ENCODE measurements at regions not wholly inside any gene's neighbourhood (a gene's known extent, or its start where the extent isn't known, plus 50 kb on each side); places are given as distances from the start of the nearest gene placed in this dataset.

- H3K23ac ChIP-seq (ENCODE audit: insufficient read length, low read depth, low read length), result no peak overlapping the region
- H2BK5ac ChIP-seq (ENCODE audit: insufficient read length, low read length), result no peak overlapping the region
- no peak overlapping the region for H3K4ac ChIP-seq (ENCODE audit: low read depth, low read length)
- no peaks in the 10 kb centered on the region for H3K79me2 ChIP-seq (ENCODE audit: insufficient read depth, low read length)
- no peak overlapping the region for H4K8ac ChIP-seq (replicated peaks; ENCODE audit: insufficient read length, low read depth, low read length)
- H2BK120ac ChIP-seq (ENCODE audit: low read depth, low read length, poor library complexity, severe bottlenecking), result no peak overlapping the region
- no peak for DNase-seq
- H3K27me3 Mint-ChIP-seq (ENCODE audit: low read depth), result peaks cover 2% of the 10 kb centered on the region
- H2BK15ac ChIP-seq (ENCODE audit: low read depth, low read length), result no peak overlapping the region
- no peaks in the 10 kb centered on the region for H3K4me1 ChIP-seq (ENCODE audit: insufficient read depth, low read length)
- no peaks in the 10 kb centered on the region for H3K27me3 ChIP-seq (ENCODE audit: insufficient read depth, low read length)
- H3K56ac ChIP-seq (ENCODE audit: insufficient read length, low read depth, low read length), result no peak overlapping the region
- H3K36me3 Mint-ChIP-seq (ENCODE audit: insufficient read depth in 1 of 3, low read depth in 3 of 3), result no peaks in the 10 kb centered on the region
- H3K9me3 Mint-ChIP-seq, result no peaks in the 10 kb centered on the region
- H3K4me2 ChIP-seq (ENCODE audit: insufficient read depth, insufficient read length, low read length), result no peak overlapping the region
- H3K9ac ChIP-seq (ENCODE audit: extremely low read depth, insufficient read length, low read length), result no peak overlapping the region
- H4K91ac ChIP-seq (ENCODE audit: insufficient read length, low read depth, low read length), result no peak overlapping the region
- 0 out of 4 replicates have a peak, but pooled peaks cover 0 to 3% of the 10 kb centered on the region in 2 experiments for H3K4me1 Mint-ChIP-seq
- no peak overlapping the region for H3K27ac ChIP-seq (ENCODE audit: insufficient read length, low read depth, low read length)
- no peaks in the 10 kb centered on the region for H3K23me2 ChIP-seq (ENCODE audit: insufficient read length, low read depth, low read length, poor library complexity, severe bottlenecking)
- no CpG with 5 or more reads among the region's 16 CpGs for WGBS (ENCODE audit: extremely low coverage, insufficient read length, low lambda C conversion rate)
- no peak overlapping the region for H3K27ac Mint-ChIP-seq
- no peak overlapping the region for H3K18ac ChIP-seq (ENCODE audit: insufficient read length, low read depth, low read length)
- no peak overlapping the region for H2BK12ac ChIP-seq (ENCODE audit: insufficient read length, low read depth, low read length)
- H2AFZ ChIP-seq (ENCODE audit: low read length), result no peak overlapping the region
- no peak overlapping the region for H2AK5ac ChIP-seq (ENCODE audit: insufficient read length, low read length)
- H3T11ph ChIP-seq (ENCODE audit: low read length), result no peak overlapping the region
- H4K20me1 ChIP-seq (ENCODE audit: control insufficient read depth, insufficient read depth, insufficient read length), result no peaks in the 10 kb centered on the region
- H2BK20ac ChIP-seq (ENCODE audit: low read depth, low read length, poor library complexity, severe bottlenecking), result no peak overlapping the region
- no peak overlapping the region for H3K4me3 Mint-ChIP-seq
- no peak overlapping the region for H4K5ac ChIP-seq (ENCODE audit: insufficient read length, low read depth, low read length)
- no peaks in the 10 kb centered on the region for H3K79me1 ChIP-seq (ENCODE audit: insufficient read depth, low read depth, low read length, poor library complexity, severe bottlenecking)
- H3K9me3 ChIP-seq (ENCODE audit: control insufficient read depth, low read depth, low read length), result no peaks in the 10 kb centered on the region
- no peak overlapping the region for H3K14ac ChIP-seq (ENCODE audit: insufficient read depth, low read length)
- TF ChIP-seq CTCF (conservative IDR thresholded peaks at IDR 0.05), result no peak
Observed at GRCh38 chr16:81166417-81167300, 70.5 kb upstream of the GCSH start.

Data from H9 (cell line).